Esophagus squamous epithelium (tissue), 4 donors: ENCODE measurements at regions not wholly inside any gene's neighbourhood (a gene's known extent, or its start where the extent isn't known, plus 50 kb on each side); places are given as distances from the start of the nearest gene placed in this dataset.

Experiments
- POLR2A ChIP-seq, 4 donors: fragments of 450-650 bp; IDR thresholded peaks; one replicate each; pipeline ENCODE4 v1.6.1; 2017; ENCODE audit warnings: antibody characterized with exemption in 4 of 4, mild to moderate bottlenecking in 4 of 4, moderate library complexity in 3 of 4
- TF ChIP-seq, protein P1 (sequence below), 6 experiments: fragments of 450-650 bp in 4 of 6; fragments of 200-600 bp in 2 of 6; sonication (generic) in 2 of 6; IDR thresholded peaks; one replicate each; pipeline ENCODE4 v1.5.1; 2016 to 2019; ENCODE audit warnings: antibody characterized with exemption in 6 of 6, mild to moderate bottlenecking in 4 of 6, moderate library complexity in 4 of 6

DNA sequence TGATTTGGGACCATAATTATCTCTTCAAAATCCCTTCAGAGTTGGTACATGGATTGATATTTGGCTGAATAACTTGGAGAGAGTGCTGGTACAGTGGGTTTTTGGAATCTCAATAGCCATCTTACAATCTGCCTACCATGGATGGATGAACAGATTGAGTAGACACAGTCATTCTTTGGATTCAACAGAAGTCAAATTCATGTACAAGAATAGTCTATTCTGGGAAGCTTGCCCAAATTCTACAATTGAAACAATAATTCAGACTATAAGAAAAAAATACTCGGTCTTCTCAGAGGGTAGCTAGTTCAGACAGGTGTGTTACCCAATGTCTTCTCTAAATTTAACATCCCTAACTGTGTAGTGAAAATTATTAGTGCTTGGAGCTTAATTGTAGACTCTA lies 574.0 kb downstream of the LRRIQ3 start:
- TF ChIP-seq, protein P1, sequence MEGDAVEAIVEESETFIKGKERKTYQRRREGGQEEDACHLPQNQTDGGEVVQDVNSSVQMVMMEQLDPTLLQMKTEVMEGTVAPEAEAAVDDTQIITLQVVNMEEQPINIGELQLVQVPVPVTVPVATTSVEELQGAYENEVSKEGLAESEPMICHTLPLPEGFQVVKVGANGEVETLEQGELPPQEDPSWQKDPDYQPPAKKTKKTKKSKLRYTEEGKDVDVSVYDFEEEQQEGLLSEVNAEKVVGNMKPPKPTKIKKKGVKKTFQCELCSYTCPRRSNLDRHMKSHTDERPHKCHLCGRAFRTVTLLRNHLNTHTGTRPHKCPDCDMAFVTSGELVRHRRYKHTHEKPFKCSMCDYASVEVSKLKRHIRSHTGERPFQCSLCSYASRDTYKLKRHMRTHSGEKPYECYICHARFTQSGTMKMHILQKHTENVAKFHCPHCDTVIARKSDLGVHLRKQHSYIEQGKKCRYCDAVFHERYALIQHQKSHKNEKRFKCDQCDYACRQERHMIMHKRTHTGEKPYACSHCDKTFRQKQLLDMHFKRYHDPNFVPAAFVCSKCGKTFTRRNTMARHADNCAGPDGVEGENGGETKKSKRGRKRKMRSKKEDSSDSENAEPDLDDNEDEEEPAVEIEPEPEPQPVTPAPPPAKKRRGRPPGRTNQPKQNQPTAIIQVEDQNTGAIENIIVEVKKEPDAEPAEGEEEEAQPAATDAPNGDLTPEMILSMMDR (IDR thresholded peaks at IDR 0.05): no peak
- no peak for TF ChIP-seq POLR2A (IDR thresholded peaks at IDR 0.05)
